Superior temporal gyrus (tissue), 1 donor: ENCODE measurements at regions not wholly inside any gene's neighbourhood (a gene's known extent, or its start where the extent isn't known, plus 50 kb on each side); places are given as distances from the start of the nearest gene placed in this dataset.

Source experiments
- DNase-seq: peaks from one replicate; pipeline ENCODE4 v3.0.0-alpha.2; 2016; ENCODE audit errors: extremely low spot score

DNA sequence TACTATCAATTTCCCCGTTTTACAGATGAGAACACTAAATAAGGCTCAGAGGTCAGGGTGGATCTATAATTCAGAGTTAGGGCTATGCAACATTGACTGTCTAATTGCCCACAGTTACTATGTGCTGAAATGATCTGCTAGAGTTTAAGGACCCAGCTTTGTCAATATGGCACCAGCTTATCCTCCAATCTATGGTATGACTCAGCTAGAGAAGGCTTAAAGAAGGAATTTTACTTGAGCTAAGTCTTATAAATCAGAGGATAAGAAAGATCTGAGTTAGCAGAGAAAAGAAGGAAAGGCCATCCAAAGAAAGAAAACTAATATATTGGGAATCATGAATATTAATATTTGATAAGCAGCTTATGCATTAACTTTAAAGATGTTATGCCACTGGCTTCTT is 78.1 kb downstream of the ASB9 start:
- DNase-seq: no peak

DNA sequence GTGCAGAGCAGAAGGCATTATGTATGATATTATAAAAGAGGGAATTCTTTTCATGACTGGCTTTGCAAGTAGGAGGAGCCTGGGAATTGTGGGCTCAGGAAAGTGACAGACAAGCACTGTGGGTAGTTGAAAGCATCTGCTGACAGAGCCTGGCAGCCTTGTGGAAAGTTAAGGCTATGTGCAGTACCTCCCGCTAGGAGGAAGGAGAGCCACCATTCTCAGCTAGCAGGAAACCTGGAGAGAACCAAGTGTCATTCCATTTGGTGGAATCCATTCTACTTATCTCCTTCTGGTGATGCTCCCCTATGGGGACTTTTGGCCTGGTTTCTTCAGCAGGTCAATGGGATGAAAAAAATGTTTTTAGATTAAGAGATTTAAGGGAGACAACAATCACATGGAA is 81.8 kb downstream of the ASB9 start:
- DNase-seq: no peak

GRCh38 chrX:15177316-15177715 is 92.6 kb downstream of the ASB9 start:
- no peak for DNase-seq

- no peak for DNase-seq
Measured at GRCh38 chrX:15173411-15173810, 96.5 kb downstream of the ASB9 start.

GRCh38 chrX:15170927-15171326 is 99.0 kb downstream of the ASB9 start:
- DNase-seq: no peak

- DNase-seq: no peak
Measured at GRCh38 chrX:15167826-15168225, 102.1 kb downstream of the ASB9 start.

- no peak for DNase-seq
Measured at GRCh38 chrX:15165832-15166231, 104.1 kb downstream of the ASB9 start.

DNA sequence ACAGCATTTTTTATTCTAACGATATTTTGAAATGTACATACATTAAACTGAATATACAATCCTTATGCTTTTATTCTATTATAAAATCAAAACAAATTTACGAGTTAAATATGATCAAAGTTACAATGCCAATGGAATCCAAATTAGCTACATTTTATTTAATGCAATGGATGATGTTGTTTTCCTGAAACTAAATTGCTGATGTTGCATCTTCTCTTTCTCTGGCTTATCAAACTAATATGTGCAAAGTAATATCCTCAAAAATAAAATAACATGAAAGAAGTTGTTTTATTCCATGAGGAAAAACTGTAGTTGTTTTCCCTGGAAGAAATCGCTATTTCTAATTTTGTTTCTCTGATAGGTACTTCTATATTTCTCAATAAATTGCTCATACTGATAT is 106.8 kb downstream of the ASB9 start:
- no peak for DNase-seq

- no peak for DNase-seq
Measured at GRCh38 chrX:15160558-15161095, 109.3 kb downstream of the ASB9 start.

- DNase-seq: no peak
Measured at GRCh38 chrX:15158736-15159406, 111.0 kb downstream of the ASB9 start.

DNA sequence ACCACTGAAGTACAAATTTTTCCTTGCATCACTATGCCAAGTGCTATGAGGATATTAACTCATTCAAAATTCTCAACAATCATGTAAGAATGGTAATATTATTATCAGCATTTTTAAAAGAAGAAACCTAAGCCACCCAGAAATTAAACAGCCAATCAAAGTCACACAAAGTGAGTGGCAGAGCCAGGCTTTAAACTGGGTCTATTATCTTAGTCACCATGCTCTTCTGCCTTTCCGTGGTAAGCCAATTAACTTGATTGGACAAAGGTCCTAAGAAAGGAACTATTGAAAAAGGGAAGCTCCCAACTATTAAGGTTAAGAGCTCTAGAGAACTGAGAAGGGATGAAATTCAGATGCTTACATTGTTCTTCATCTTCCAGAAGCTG is 111.5 kb downstream of the ASB9 start:
- DNase-seq: no peak

GRCh38 chrX:15157624-15158023 is 112.3 kb downstream of the ASB9 start:
- DNase-seq: no peak

DNA sequence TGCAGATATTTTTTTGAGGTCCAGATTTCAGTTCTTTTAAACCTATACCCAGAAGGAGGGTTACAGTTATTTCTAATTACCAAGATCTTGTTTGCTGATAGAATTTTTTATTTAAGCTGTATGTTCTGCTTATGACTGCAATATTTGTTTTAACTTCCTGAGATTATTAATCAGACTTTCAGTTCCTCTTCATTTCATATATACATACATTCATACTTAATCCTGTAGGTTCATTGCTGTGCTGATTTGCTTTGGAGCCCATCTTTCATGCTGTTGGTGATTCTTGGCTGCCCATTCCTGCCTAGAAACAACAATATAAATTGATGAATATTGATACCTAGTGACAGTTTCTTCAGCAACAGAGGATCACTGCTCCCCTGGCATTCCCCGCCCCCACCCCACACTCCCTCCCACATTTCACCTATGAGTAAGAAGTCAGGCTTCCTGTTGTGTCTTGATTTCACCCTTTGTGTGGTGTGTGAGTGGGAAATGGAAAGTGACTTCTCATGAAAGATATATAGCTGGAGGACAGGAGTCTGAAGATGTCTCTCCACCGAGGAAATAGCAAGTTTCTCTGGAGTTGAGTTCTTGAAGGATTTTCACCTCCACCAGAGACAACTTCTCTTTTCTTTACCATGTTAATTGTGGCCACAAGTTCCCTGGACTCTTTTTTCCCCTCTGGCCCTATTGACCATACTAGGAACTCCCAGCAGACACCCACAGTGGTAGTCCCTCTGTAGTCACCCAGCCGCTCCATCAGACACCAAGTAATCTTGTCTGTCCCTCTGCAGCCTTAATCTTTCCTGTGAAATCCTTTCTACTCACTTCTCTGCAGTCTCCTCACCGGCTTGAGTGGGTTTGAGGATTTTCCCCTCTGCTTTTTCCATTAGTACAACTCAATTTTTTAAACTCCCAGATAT is 118.4 kb downstream of the ASB9 start:
- no peak for DNase-seq

- DNase-seq: no peak
Measured at GRCh38 chrX:15150586-15150985, 119.3 kb downstream of the ASB9 start.

GRCh38 chrX:15146515-15146914 is 123.4 kb downstream of the ASB9 start:
- no peak for DNase-seq

DNA sequence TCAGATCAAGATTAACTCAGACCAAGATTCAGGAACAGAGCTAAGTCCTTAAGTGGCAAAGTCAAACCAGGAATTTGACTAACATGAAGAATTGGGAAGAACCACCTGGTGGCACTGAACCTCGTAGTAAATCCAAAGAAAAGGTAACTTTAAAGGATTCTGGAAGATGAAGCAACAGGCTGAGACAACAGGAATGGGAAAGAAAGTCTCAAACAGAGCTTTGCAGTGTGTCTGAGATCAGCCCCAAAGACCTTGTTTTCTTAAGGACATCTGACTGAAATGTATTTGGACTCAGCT is 126.1 kb downstream of the ASB9 start:
- no peak for DNase-seq

DNA sequence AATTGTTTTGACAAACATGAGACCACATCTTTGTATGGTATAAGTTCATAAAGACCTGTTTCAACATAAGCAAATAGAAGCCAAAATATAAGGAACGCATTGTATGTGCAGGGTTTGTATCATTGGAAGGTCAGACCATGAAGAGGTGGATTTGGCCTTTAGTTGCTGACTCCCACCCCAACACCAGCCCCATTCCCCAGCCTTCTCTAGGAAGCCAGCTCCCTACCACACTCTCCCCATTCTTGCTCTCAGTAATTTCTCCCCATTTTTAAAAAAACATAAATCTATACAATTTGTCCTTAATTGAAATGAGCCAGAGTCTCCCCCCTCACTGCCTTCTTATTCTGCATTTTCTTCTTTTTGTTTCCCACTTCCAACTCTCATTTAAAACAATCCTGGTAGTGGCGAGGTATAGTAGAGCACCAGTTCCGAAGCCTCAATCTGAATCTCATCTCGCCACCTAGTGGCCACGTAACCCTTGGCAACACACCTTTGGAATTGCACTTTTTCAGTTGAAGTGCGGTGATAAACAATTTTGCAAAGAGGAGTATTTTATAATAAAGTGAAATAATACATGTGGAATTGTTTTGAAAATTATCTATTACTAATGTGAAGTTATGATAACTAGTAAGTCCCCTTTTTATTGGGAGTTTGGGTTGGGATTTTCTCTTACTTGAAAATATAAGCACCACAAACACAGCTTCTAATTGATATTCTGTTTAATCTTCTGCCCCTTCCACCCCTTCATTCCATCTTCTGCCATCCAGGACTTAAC is 126.6 kb downstream of the ASB9 start:
- DNase-seq: peak; percentile 74

DNA sequence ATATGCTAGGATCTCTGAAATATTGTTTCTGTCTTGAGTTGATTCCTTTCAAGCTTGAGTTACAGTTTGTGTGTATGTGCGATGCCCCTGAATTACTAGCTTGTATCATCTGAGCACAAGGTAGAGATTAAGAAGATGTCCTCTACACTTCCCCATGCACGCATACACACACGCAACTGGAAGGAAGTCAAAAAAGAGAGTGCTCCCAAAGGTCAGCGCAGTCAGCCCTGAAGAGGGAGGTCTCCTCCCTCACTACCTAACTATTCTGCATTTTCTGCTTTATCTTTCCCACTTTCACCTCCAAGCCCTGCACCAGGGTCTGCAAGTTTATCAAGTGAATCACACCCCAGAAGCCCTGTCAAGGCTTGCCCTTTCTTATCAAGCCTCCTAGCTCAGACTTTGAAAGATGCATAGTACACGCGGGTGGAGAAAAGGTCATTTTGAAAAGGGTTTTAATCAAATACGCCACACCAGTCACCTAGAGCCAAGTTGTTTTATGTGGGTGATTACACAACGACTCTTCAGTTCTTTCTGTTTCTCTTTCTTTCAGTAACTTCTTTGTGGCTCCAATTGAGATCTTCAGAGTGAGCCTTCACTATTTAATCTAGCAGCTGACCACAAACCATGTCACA is 127.7 kb downstream of the ASB9 start:
- DNase-seq: no peak

DNA sequence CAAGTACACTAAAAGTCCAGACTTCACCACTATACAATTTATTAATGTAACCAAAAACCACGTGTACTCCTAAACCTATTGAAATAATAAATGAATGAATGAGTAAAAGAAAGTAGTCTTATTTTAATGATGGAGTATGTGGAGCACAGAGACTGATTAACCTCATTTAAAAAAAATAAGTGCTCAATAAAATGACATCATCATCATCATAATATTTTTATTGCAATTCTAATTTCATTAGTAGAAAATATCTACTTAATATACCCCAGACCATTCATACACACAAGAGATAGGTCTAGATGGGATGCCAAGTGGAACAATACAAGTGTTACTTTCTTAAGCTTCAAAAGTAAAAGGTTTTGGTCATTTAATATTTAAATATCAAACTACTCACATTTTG is 133.1 kb downstream of the ASB9 start:
- DNase-seq: no peak

- DNase-seq: no peak
Measured at GRCh38 chrX:15129412-15129811, 140.5 kb downstream of the ASB9 start.

DNA sequence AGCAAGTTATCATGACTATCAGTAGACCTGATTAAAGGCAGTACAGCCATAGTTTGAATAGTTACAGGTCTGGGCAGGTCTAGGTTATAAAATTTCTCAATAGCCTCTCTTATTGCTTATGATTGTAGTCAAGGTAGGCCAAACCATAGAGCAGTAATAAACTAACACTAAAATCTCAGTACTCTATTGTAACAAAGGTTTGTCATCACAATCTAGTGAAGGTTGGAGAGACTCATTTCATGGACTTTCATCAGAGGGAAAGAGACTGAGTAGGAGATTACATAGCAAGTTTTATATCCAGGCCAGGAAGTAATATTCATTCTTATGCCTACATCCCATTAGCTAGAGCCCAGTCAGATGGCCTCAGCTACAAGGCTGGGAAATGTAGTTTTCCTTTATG is 141.0 kb downstream of the ASB9 start:
- no peak for DNase-seq

DNA sequence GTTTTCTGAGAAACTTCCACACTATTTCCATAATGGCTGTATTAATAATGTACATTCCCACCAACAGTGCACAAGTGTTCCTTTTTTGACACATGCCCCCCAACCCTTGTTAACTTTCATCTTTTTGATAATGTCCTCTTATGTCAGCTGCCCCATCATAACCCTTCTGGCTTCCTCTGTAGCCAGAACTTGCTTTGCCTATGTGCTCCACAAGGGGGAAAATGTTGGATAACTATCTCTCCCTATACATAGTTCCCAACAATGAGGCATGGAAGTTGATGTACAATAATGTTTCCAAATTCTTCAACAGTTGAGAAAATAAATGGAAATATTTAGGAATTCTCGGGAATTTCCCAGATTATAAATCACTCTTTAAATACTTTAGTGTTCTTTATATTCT is 142.9 kb downstream of the ASB9 start:
- DNase-seq: no peak
